Ascending aorta (tissue), 2 donors: ENCODE measurements at regions not wholly inside any gene's neighbourhood (a gene's known extent, or its start where the extent isn't known, plus 50 kb on each side); places are given as distances from the start of the nearest gene placed in this dataset.

Experiments used
- DNase-seq, 2 donors: peaks; one replicate each; pipeline ENCODE4 v3.0.0-alpha.2; 2019; ENCODE audit warnings: low spot score in 2 of 2
- H3K27ac ChIP-seq, 2 donors: fragments of 200-600 bp; sonication (generic); one replicate each; pipeline ENCODE4 v1.5.1; 2016 to 2017; ENCODE audit warnings: mild to moderate bottlenecking in 1 of 2
- H3K27me3 ChIP-seq: fragments of 200-600 bp; sonication (generic); one replicate; pipeline ENCODE4 v1.5.1; 2017
- H3K36me3 ChIP-seq, 2 donors: fragments of 200-600 bp; sonication (generic); one replicate each; pipeline ENCODE4 v1.5.1; 2016
- H3K4me1 ChIP-seq, 2 donors: fragments of 200-600 bp; sonication (generic); one replicate each; pipeline ENCODE4 v1.5.1; 2016 to 2017; ENCODE audit warnings: mild to moderate bottlenecking in 1 of 2
- H3K4me3 ChIP-seq, 2 donors: fragments of 200-600 bp; sonication (generic); one replicate each; pipeline ENCODE4 v1.5.1; 2016 to 2017; ENCODE audit warnings: mild to moderate bottlenecking in 1 of 2
- H3K9me3 ChIP-seq, 2 donors: fragments of 200-600 bp; sonication (generic); one replicate each; pipeline ENCODE4 v1.5.1; 2016
- CTCF ChIP-seq, 3 experiments: fragments of 200-600 bp in 2 of 3; fragments of 450-650 bp in 1 of 3; sonication (generic) in 2 of 3; IDR thresholded peaks; one replicate each; pipeline ENCODE4 v1.5.1; 2016 to 2019; ENCODE audit warnings: antibody characterized with exemption in 3 of 3, mild to moderate bottlenecking in 1 of 3, moderate library complexity in 1 of 3
- intact Hi-C: fragments of 100-400 bp; cut with DNase I; formaldehyde crosslinking; loops from one replicate; pipeline ENCODE4 v1.15.1; 2023

- intact Hi-C loops = no loop called here
- no peak for TF ChIP-seq CTCF (IDR thresholded peaks at IDR 0.05)
- no peak for DNase-seq
- no peaks in the 10 kb centered on the region for H3K27me3 ChIP-seq
- H3K9me3 ChIP-seq = no peaks in the 10 kb centered on the region
- no peak overlapping the region for H3K27ac ChIP-seq
- no peak overlapping the region for H3K4me3 ChIP-seq
- H3K4me1 ChIP-seq = no peaks in the 10 kb centered on the region
- no peaks in the 10 kb centered on the region for H3K36me3 ChIP-seq
Measured at GRCh38 chr1:216843409-216843808, 120.2 kb upstream of the ESRRG start.

- H3K4me3 ChIP-seq = no peak overlapping the region
- H3K9me3 ChIP-seq = no peaks in the 10 kb centered on the region
- no peaks in the 10 kb centered on the region for H3K4me1 ChIP-seq
- intact Hi-C loops = no loop called here
- no peak for TF ChIP-seq CTCF (IDR thresholded peaks at IDR 0.05)
- H3K27me3 ChIP-seq = no peaks in the 10 kb centered on the region
- no peak overlapping the region for H3K27ac ChIP-seq
- no peaks in the 10 kb centered on the region for H3K36me3 ChIP-seq
- no peak for DNase-seq
Measured at GRCh38 chr1:216841165-216841564, 117.9 kb upstream of the ESRRG start.

GRCh38 chr1:216836316-216836715 lies 113.1 kb upstream of the ESRRG start:
- TF ChIP-seq CTCF (IDR thresholded peaks at IDR 0.05) = no peak
- no peaks in the 10 kb centered on the region for H3K27me3 ChIP-seq
- no peaks in the 10 kb centered on the region for H3K36me3 ChIP-seq
- no peak overlapping the region for H3K27ac ChIP-seq
- intact Hi-C loops = no loop called here
- H3K4me1 ChIP-seq = no peaks in the 10 kb centered on the region
- no peaks in the 10 kb centered on the region for H3K9me3 ChIP-seq
- no peak overlapping the region for H3K4me3 ChIP-seq
- DNase-seq = no peak

- H3K27ac ChIP-seq = no peak overlapping the region
- DNase-seq = no peak
- no peak for TF ChIP-seq CTCF (IDR thresholded peaks at IDR 0.05)
- H3K4me1 ChIP-seq = no peaks in the 10 kb centered on the region
- intact Hi-C loops = no loop called here
- H3K4me3 ChIP-seq = no peak overlapping the region
- no peaks in the 10 kb centered on the region for H3K36me3 ChIP-seq
- H3K9me3 ChIP-seq = no peaks in the 10 kb centered on the region
- H3K27me3 ChIP-seq = no peaks in the 10 kb centered on the region
Measured at GRCh38 chr1:216833509-216833908, 110.3 kb upstream of the ESRRG start.

- H3K27ac ChIP-seq = no peak overlapping the region
- no peaks in the 10 kb centered on the region for H3K4me1 ChIP-seq
- H3K27me3 ChIP-seq = no peaks in the 10 kb centered on the region
- H3K36me3 ChIP-seq = no peaks in the 10 kb centered on the region
- intact Hi-C loops = no loop called here
- no peak for DNase-seq
- no peaks in the 10 kb centered on the region for H3K9me3 ChIP-seq
- TF ChIP-seq CTCF (IDR thresholded peaks at IDR 0.05) = no peak
- H3K4me3 ChIP-seq = no peak overlapping the region
Measured at GRCh38 chr1:216832192-216832591, 109.0 kb upstream of the ESRRG start.
